NCI-H345 (cell line): ENCODE measurements at regions not wholly inside any gene's neighbourhood (a gene's known extent, or its start where the extent isn't known, plus 50 kb on each side); places are given as distances from the start of the nearest gene placed in this dataset.
"Not testable (repeated sequence)": the region's sequence is repeated elsewhere in the genome, so short reads cannot be mapped to it uniquely, and the experiment has no call there.

ENCODE experiments used
- DNase-seq: peaks from one replicate; lab custom pipeline; 2025; lab: John Stamatoyannopoulos, UW

DNA sequence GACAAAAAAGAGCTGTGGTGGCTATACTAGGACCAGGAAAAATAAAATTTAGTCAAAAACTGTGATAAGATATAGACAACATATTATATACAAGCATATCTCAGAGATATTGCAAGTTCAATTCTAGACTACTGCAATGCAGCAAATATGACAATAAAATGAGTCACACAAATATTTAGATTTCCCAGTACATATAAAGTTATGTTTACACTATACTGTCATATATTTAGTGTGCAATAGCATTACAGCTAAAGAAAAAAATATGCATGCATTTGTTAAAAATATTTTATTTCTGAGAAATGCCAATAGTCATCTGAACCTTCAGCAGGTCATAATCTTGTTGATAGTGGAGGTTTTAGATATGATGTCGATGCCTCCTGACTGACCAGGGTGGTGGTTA lies 72.1 kb downstream of the AKR1C4 start:
- DNase-seq = no peak

DNA sequence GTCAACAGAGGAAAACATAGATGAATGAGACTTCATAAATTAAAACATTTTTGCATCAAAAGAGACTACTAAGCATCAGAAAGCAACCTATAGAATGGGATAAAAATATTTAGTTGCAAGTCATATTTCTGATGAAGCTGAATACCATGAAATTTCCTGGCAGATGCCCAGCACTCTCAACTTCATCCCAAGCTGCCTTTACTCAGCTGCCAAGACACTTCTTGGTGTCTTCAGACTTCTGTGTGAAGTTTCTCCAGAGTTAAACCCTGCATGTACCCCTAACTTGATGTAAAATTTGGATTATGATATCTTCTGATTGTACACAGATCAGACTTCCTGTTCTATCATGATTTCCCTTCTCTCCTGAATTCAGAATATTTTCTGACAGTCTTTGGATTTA lies 73.2 kb downstream of the AKR1C4 start:
- no peak for DNase-seq

DNA sequence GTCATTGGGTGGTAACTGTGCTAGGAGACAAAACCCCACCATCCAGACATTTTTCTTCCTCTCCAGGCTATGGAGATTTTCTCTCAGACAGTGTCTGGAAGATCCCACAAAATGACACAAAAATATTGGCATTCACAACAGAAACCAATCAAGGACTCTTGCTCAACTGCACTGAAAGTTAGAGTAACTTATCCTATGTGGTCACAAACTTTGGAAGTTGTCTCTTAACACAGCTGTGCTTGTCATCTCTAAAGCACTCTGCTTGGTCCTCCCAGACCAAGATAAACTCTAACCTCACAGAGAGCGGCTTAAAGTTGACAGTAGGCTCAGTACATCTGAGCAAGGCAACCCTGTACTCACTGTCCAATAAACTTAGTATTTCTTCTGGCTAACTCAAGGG lies 74.9 kb downstream of the AKR1C4 start:
- no peak for DNase-seq

DNA sequence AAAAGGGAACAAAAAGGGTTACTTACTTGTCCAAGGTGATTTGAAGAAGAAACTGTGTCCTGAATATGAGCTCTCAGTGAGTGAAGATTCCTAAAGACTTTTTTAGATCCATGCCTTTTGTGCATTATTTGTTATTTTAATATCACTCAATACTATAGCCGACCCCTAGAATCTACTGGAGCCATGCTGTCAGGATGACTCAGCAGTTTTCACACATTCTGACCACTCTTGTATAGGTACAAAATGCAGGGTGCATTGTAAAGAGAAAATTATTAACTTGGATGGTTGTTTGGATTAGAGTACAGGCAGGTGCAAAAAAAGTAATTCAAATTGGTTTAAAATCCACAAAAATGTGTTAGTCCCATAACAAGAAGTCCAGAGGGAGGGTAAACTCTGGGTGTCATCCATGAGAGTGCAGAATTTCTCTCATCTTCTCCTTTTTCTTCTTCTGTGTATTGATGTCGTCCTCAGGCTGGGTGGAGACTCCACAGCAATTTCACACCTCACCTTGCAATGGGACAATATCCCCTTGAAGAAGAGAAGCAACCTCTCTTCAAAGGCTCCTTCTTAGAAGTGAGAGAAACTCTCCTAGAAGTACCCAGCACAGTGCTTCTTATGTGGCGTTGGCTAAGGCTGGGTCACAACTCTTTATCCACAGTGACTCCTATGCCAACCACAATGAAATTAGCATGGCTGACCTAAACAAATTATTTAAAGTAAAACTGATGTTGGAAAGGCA lies 75.6 kb downstream of the AKR1C4 start:
- DNase-seq = no peak

DNA sequence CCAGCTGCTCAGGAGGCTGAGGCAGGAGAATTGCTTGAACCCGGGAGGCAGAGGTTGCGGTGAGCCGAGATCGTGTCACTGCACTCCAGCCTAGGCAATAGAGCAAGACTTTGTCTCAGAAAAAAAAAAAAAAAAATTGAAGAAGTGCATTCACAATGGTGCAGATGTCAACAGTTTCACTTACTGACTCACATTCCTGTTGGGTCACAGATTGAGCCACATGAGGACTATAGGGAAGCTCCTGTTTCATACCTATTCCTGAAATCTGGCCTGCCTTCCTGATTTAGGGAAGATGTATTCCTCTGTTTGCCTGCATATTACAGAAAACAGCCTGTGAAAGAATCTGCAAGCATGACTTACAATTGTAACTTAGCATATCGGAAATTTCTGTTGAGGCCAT lies 78.2 kb downstream of the AKR1C4 start:
- no peak for DNase-seq

DNA sequence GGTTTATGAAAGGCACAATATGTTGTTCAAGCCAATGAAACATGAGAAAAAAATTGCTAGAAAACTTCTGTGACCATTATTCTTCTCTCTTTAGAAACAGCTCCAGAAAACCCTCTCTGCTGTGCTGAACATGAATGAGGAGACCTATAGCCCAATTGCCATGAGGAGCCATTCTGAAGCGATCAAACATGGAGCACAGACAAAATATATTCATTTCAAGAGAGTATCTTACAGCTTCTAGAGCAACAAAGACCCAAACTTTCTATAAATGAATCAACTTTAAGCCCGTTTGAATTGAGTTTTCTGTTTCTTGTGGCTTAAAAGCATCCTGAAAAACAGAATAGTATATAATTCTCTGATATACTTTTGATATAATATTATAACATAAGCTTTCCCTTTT lies 83.4 kb upstream of the UCN3 start:
- no peak for DNase-seq

DNA sequence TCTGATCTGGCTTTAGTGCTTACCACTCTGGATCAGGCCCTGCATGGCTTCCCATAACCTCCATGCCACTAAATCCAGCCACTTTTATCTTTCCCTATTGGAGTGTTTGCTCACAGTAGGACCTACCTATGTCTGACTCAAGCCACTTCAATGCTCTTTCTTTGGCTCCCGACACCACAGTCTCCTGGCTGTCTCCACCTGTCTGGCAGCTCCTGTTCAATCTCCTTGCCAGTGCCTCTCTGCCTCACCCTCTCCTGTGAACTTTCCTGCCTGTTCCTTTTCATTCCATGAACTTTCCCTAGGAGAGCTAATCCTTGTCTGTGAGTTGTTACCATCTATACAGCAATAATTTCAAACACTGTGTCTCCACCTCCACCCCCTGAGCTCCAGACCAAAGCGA lies 82.6 kb upstream of the UCN3 start:
- DNase-seq = no peak

DNA sequence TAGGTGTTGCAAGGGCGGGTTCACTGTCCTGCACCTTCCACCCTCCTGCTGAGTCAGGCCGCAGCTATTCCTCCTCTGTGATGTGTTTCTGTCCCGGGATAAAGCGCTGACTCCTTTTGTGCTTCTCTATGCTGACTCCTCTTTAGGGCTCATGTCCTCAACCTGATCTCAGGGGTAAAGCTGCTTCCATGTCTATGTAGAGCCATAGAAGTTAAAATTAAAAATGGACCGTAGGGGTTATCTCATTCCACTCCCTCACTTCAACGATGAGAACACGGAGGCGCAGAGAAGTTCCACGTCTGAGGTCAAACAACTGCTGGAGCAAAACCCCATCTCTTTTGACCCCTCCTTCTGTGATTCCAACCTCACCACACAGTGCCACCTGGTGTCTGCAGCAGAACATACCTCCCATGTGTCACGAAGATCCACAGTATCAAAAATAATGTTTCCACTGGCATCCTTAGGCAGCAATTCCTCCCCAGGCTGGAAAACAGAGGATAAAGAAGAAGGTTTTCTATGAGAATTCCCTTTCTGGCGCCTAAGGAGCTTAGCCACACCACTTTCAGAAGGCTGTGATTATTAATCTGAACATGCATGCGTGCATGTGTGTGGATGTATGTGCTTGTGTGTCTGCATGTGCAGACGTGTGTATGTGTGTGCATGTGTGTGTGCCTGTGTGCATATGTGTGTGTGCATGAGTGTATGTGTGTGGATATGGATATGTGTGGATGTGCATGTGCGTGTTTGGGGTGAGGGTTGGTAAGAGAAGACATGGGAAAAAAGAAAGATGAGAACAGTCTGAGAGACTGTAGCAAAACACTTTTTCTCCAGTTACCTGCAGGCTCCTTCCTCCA lies 81.2 kb upstream of the UCN3 start:
- DNase-seq = peak; percentile 4

DNA sequence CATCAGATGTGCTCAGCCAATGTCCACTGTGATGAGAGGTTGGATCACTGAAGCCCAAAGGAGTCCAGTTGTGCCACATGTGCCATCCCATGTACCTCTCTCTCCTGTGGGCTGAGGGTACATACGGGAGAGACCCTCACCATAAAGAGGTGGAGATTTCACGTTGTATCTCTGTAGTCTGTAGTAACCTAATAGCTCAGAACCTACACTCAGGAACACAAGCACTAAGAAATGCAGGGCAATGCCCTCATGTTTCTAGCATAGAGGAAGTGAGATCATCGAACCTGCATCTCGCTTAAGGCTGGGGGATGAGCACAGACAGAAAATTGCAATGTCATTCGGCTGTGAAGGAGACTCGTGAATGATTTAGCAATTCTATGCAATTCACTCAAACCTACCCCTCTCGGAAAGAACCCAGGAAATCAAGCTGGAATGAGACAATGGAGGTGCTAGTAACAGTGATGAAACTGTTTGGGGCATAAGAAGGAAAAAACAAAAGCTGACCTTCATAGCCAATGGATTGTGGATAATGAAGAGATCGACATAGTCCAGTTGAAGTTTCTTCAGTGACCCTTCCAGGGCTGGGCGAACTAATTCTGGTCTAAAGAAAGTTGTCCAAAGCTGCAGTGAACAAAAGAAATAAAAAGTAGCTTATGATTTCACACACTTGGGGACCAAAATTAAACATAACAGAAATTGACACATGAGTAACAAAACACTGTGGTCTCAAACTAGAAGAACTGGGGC lies 80.3 kb upstream of the UCN3 start:
- no peak for DNase-seq

DNA sequence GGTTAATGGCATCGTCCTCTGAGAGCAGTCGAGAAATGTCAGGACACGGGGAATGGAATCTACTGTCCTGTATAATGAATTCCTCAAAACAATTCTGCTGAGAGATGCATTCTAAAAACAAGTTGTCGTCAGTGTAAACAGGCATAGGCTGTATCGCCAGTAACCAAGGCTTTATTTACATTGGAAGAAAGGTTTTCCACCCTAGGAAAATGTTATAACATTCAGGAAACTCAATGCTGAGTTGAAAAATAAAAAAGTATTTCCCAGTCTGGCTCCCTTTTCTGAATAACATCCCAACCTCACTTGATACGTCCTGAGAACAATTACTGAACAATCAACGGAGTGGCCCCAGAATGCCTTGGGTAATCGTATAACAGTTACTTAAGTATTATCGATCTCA lies 79.6 kb upstream of the UCN3 start:
- DNase-seq = no peak

DNA sequence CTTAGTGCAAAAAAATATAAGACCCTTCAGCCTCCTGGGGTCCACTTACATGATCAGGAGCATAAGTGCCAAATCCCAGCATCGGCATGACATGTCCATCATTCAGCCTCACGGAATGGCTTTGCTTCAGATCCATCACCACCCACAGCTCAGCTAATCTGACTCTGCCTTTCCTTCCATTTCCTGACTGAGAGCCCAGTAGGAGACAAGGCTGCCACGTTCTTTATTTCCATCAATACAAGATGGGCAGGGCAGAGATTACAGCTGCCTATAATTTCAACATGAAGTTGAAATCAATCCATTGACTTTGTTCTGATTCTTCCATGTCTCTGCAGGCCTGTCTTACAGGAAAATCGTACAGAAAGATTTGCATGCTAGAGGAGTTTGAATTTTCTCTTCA lies 76.4 kb upstream of the UCN3 start:
- DNase-seq = no peak

DNA sequence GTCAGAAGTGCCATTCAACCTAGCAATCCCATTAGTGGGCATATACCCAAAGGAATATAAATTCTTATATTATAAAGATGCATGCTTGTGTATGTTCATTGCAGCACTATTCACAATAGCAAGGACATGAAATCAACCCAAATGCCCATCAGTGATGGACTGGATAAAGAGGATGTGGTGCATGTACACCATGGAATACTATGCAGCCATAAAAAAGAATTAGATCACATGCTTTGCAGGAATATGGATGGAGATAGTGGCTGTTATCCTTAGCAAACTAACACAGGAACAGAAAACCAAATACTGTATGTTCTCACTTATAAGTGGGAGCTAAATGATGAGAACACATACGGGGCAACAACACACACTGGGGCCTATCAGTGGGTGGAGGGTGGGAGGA lies 75.5 kb upstream of the UCN3 start:
- DNase-seq = not testable (repeated sequence)

DNA sequence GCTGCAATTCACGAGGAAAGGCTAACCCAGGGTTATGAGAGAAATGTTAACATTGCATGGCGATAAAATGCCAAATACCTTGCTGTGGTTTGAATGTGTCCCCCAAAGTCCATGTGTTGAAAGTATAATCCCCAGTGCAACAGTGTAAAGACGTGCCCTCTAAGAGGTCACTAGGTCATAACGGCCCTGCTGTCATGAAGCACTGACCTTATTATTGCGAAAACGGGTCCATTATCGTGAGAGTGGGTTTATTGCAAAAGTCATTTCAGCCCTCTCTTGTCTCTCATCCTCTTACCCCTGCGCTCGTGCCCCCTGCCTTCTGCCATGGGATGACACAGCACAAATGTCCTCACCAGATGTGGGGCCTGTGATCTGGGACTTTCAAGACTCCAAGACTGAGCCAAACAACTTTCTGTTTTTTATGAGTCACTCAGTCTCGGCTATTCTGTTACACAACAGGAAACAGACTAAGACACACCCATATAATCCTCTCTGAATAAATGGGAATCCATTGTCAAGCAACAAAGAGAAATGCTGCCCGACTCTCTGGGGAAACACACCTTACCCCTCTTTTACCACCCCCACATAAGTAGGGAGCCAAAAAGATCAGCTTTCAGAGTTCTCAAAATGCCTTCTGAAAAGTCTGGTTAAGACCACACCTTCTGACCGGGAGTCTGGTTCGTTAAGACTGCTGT lies 73.1 kb upstream of the UCN3 start:
- DNase-seq = no peak

DNA sequence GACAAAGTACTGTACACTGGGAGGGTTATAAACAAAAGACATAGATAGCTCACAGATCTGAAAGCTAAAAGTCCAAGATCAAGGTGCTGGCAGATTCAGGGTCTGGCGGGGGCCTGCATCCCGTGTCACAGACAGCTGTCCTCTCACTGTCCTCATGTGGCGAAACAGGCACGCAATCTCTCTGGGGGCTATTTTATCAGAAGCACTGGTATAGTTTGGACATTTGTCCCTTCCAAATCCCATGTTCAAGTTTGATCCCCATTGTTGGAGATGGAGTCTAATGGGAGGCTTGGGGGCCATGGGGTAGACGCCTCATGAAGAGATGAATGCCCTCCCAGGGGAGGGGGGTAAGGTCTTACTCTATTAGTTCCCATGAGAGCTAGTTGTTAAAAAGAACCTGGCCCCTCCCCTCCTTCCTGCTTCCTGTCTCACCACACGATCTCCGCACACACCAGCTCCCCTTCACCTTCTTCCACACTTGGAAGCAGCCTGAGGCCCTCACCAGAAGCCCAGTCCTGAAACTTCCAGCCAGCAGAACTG lies 72.5 kb upstream of the UCN3 start:
- no peak for DNase-seq

DNA sequence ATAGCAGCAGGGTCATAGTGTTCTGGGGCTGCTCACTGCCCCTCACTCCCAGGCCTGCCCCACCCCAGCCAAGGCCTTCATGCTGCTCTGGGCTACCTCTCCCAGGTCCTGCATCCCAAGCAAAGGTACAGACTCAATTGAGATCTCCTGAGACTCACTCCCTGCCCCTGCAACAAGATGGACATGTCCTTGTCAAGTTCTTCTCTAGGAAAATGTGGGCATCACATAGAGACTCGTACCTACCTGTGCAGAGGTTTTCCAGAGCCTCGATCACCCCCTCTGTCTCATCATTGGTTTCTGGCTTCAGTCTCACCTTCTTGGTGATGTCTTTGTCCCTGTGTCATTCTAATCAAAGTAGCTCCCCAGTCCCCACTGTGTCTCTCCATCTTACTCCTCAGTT lies 71.8 kb upstream of the UCN3 start:
- not testable (repeated sequence) for DNase-seq

DNA sequence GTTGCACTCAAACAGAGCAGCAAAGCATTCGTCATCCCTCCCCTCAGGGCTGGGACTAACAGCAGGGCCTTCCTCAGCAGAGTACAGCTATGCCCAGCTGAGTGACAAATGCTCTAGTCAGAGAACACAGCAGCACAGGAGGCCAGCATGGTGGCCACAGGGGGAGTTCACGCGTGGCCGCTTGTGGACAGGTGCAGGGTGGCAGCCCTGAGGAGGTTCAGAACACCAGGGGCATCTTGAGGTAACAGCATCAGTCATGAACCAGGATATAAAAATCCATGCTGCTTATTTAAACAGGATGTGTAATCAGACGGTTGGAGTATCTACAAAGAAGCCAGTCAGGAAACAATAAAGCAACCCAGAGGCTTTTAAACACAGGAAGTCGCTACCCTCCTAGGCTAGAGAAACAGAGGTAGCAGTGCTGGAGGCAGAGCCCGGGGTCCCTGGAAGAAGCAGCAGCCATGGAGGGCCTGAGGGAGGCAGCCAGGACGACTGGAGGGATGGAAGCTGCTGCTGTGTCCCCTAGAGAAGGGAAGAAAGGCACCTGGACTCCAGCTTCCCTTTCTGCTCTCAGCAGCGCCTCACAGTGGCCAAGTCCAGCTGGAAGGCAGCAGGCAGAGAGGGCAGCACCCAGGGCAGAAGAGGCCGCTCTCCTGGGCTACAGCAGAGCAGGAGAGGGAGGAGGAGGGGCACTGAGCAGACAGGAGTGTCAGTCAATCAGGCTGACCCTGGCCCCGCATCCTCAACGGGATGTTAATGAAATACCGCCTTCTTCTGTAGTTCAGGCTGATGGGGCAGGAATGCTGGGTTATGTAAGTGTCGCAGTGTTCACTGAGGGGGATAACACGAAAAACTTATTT lies 70.8 kb upstream of the UCN3 start:
- DNase-seq = peak; percentile 2

DNA sequence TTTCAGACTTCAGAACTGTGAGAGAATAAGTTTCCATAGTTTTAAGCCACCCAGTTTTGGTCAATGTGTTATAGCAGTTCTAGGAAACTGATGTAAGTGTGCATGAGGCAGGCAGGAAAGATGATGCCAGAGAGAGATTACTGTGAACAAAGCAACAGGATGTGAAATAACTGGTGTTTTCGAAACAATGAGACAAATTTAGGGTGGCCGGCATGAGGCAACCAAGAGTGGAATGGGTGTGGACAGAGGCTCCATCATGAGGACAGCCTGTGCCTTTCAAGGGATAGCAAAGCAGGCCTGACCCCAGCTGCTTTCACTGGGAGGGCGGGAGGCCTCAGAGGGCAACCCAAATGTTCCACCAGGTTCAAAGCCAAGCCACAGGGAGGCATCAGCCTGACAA lies 67.3 kb upstream of the UCN3 start:
- no peak for DNase-seq

DNA sequence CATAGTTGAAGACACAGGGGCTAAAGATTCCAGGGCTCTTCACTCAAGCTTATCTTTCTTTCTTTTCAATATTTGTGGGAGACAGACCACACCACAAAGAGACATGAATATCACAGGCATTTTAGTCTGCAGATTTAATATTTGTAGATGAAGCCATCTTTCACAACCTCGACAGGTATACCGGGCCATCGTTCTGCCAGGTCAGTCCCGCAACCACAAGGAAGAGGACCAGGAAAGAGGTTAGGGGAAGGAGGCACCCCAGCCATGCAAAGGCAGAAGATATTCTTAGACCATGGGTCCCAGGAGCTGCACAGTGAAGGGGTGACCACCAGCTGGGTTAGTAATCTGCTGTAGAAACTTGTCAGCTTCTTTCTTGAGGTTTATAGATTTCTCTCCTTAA lies 66.8 kb upstream of the UCN3 start:
- DNase-seq = no peak

DNA sequence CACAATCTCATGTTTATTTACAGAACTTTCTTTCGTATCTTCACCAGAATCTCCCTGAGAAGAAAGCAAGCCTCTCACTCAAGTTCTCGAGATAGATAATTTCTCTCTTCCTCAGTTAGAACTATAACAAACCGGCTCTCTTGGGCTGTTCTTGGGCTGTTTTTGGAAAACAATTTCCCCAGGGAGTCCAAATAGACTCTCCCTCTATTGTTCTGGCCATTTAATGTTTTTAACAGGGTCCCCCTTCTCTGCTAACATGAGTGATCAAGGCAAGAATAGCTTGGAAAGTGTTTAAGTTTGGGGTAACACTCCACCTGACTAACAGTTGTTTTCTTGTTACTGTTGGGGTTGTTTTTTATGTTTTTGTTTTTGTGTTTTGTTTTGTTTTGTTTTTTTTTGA lies 64.8 kb upstream of the UCN3 start:
- no peak for DNase-seq

DNA sequence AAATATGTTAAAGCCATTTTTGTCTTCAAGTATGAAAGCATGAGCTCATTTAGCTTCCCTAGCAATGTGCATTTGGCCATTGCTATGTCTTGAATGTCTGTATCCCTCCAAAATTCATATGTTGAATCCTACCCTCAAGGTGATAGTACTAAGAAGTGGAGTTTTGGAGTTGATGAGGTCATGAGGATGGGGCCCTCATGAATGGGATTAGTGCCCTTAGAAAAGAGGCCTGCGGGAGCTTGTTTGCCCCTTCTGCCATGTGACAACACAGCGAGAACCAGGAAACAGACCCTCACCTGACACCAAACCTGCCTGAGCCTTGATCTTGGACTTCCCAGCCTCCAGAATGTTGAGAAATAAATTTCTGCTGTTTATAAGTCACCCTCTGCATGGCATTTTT lies 61.3 kb upstream of the UCN3 start:
- DNase-seq = no peak

DNA sequence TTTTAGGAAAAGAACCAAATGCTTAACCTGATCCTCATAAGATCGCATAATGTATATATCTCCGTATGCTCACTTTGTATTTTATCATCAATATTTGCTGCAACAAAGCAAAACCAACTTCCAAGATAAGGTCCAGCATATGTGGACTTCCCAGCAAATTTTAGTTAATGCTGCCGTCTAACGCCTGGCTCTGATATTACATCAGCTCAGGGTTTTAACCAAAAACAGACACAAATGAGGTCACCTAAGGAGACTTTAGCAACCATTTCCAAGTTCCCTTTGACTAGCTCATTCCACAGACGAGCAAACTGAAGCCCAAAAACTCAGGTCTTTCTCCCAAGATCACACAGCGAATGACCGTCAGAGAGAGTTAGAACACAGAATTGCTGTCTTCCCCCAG lies 59.4 kb upstream of the UCN3 start:
- no peak for DNase-seq
